ENCODE measurements at regions not wholly inside any gene's neighbourhood (a gene's known extent, or its start where the extent isn't known, plus 50 kb on each side); places are given as distances from the start of the nearest gene placed in this dataset.
"Not testable (repeated sequence)": the region's sequence is repeated elsewhere in the genome, so short reads cannot be mapped to it uniquely, and the experiment has no call there.

DNA sequence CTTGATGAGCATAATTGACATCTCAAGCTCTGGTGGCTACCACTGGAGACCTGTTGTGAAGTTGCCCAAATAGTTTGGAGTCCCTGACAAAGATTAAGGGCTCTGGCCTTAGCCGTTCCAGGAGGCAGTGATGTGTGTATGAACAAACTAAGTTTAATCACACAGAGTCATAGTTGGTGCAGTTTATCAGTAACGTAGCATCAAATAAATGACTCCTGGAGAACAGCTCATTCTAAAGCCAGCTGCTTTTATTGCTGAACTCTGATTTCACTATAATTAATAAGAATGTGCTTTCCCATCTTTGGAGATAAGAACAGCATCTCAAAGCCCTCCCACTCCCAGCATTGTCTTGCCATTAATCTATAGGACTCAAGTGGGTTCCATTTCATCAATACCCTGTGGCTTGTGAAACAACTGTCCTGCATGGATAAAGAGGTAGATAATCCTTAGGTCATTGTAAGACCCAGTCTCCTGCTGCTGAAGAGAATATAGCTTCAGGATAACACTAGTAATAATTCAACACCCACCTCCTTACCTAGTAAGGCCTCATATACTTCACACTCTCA, 211.4 kb upstream of the THUMPD2 start:
- no peak for ATAC-seq (ENCODE audit: low read depth)
- intact Hi-C loops (cut with micrococcal nuclease) = no loop called here

GRCh38 chr2:39989888-39990287, 210.8 kb upstream of the THUMPD2 start:
- no peaks in the 10 kb centered on the region for H3K36me3 Mint-ChIP-seq (ENCODE audit: low read depth)
- H3K4me1 Mint-ChIP-seq = no peaks in the 10 kb centered on the region
- no peaks in the 10 kb centered on the region for H3K9me3 Mint-ChIP-seq
- intact Hi-C loops (cut with micrococcal nuclease) = no loop called here
- DNase-seq = no peak
- H3K4me3 Mint-ChIP-seq = no peak overlapping the region
- ChIA-PET POLR2A (no interaction called here), CTCF (no interaction called here)
- no peak for ATAC-seq (ENCODE audit: low read depth)
- H3K27ac Mint-ChIP-seq = no peak overlapping the region
- TF ChIP-seq, protein P1, sequence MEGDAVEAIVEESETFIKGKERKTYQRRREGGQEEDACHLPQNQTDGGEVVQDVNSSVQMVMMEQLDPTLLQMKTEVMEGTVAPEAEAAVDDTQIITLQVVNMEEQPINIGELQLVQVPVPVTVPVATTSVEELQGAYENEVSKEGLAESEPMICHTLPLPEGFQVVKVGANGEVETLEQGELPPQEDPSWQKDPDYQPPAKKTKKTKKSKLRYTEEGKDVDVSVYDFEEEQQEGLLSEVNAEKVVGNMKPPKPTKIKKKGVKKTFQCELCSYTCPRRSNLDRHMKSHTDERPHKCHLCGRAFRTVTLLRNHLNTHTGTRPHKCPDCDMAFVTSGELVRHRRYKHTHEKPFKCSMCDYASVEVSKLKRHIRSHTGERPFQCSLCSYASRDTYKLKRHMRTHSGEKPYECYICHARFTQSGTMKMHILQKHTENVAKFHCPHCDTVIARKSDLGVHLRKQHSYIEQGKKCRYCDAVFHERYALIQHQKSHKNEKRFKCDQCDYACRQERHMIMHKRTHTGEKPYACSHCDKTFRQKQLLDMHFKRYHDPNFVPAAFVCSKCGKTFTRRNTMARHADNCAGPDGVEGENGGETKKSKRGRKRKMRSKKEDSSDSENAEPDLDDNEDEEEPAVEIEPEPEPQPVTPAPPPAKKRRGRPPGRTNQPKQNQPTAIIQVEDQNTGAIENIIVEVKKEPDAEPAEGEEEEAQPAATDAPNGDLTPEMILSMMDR (IDR thresholded peaks at IDR 0.05) = no peak
- H3K27me3 Mint-ChIP-seq = no peaks in the 10 kb centered on the region

More for the DNA sequence above, 211.4 kb upstream of the THUMPD2 start:
- Mint-ChIP-seq H3K36me3 (ENCODE audit: low read depth) (no peaks in the 10 kb centered on the region), H3K4me3 (no peak overlapping the region), H3K27me3 (no peaks in the 10 kb centered on the region), H3K9me3 (no peaks in the 10 kb centered on the region), H3K4me1 (no peaks in the 10 kb centered on the region), H3K27ac (no peak overlapping the region)
- POLR2A ChIA-PET = no interaction called here
- DNase-seq = no peak
- TF ChIP-seq, protein P1 (IDR thresholded peaks at IDR 0.05) = no peak
- CTCF ChIA-PET = no interaction called here

DNA sequence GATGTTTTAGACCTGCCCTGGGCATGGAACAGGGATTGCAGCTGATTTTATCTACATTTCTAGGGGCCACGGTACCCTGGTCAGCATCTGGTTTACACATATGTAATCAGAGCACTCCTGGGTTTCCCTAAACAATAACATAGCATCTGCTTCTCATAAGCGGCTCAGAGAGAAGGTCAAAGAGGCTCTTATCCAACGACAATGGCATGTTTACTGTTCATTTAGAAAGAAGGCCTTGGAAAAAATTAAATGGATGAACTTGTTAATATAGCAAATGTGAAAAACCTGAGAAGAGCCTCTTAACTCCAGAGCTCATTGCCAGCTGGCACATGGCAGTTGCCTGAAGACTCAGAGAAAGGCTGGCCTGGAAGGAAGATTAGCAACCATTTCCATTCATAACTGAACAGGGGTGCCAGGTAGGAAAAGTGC, 202.8 kb upstream of the THUMPD2 start:
- no peaks in the 10 kb centered on the region for H3K27me3 Mint-ChIP-seq
- intact Hi-C loops (cut with micrococcal nuclease) = no loop called here
- ATAC-seq (ENCODE audit: low read depth) (no peak), DNase-seq (no peak)
- no peaks in the 10 kb centered on the region for H3K9me3 Mint-ChIP-seq
- H3K36me3 Mint-ChIP-seq (ENCODE audit: low read depth) = no peaks in the 10 kb centered on the region
- POLR2A ChIA-PET = no interaction called here
- H3K4me3 Mint-ChIP-seq = no peak overlapping the region
- H3K27ac Mint-ChIP-seq = no peak overlapping the region
- CTCF ChIA-PET = no interaction called here
- no peaks in the 10 kb centered on the region for H3K4me1 Mint-ChIP-seq
- TF ChIP-seq, protein P1 (IDR thresholded peaks at IDR 0.05) = no peak

DNA sequence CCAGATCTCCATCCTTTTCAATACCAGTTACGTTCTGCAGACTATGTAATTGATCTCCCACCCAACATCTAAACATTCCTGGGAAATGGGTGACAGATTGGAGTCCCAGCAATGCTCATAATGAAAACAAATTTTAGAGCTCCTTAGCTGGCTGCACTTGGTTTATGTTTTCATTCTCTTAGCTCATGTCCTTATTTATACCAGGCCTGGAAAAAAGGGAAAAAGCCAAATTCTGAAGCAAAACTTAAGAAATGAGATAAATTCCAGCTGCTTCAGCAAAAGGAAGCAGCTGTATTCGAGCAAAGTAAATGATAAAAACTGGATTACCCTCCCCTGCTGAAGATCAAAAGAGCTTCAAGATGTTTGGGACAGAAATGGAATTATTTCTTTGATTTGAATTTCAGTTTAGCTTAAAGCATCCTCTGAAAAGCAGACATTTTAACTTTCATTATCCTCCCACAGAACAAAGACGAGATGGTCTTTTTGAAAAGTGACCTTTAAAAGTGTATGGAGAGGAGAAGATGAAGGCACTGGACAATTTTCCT, 196.5 kb upstream of the THUMPD2 start:
- no peaks in the 10 kb centered on the region for H3K4me1 Mint-ChIP-seq
- ChIA-PET CTCF (no interaction called here), POLR2A (no interaction called here)
- TF ChIP-seq, protein P1 (IDR thresholded peaks at IDR 0.05) = no peak
- no peak overlapping the region for H3K4me3 Mint-ChIP-seq
- H3K27ac Mint-ChIP-seq = no peak overlapping the region
- no peaks in the 10 kb centered on the region for H3K27me3 Mint-ChIP-seq
- no peak for ATAC-seq (ENCODE audit: low read depth)
- DNase-seq = no peak
- no peaks in the 10 kb centered on the region for H3K36me3 Mint-ChIP-seq (ENCODE audit: low read depth)
- H3K9me3 Mint-ChIP-seq = no peaks in the 10 kb centered on the region
- intact Hi-C loops (cut with micrococcal nuclease) = no loop called here

DNA sequence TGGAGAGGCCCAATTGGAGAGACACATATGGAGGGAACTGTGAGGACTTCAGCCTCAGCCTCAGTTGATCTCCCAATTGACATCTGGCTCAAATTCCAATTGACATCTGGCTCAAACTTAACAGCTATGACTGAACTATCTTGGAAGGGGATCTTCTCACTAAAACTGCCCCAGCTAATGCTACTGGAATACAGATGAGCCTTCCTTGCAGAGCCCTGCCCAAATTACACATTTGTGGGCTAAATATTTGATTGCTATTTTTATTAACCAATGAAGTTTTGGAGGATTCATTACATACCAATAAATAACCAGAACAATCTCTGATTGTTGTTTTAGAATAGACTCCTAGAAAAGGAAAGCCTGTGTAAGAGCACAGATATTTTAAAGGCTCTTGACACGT, 189.0 kb upstream of the THUMPD2 start:
- Mint-ChIP-seq H3K4me1 (no peaks in the 10 kb centered on the region), H3K27me3 (no peaks in the 10 kb centered on the region), H3K4me3 (no peak overlapping the region), H3K36me3 (ENCODE audit: low read depth) (no peaks in the 10 kb centered on the region), H3K9me3 (peaks cover 3% of the 10 kb centered on the region), H3K27ac (no peak overlapping the region)
- no peak for DNase-seq
- intact Hi-C loops (cut with micrococcal nuclease) = no loop called here
- no peak for ATAC-seq (ENCODE audit: low read depth)
- ChIA-PET CTCF (no interaction called here), POLR2A (no interaction called here)
- TF ChIP-seq, protein P1 (IDR thresholded peaks at IDR 0.05) = no peak

DNA sequence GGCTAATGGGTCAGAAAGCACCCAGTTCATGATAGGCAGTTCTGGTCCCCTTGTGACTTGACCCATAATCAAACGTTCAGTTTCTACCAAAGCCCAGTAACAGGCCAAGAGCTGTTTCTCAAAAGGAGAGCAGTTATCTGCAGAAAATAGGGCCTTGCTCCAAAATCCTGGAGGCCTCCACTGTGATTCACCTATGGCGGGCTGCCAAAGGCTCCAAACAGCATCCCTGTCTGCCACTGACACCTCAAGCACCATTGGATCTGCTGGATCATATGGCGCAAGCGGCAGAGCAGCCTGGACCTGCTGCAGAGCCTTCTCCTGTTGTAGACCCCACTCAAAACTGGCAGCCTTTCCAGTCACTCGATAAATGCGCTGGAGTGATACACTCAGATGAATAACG, 181.6 kb upstream of the THUMPD2 start:
- H3K4me1 Mint-ChIP-seq; H3K27me3 Mint-ChIP-seq; intact Hi-C loops (cut with micrococcal nuclease); ATAC-seq (ENCODE audit: low read depth); H3K4me3 Mint-ChIP-seq; POLR2A ChIA-PET; CTCF ChIA-PET; H3K36me3 Mint-ChIP-seq (ENCODE audit: low read depth); DNase-seq; H3K9me3 Mint-ChIP-seq; H3K27ac Mint-ChIP-seq: not testable (repeated sequence)
